ENCODE measurements at regions not wholly inside any gene's neighbourhood (a gene's known extent, or its start where the extent isn't known, plus 50 kb on each side); places are given as distances from the start of the nearest gene placed in this dataset.

DNA sequence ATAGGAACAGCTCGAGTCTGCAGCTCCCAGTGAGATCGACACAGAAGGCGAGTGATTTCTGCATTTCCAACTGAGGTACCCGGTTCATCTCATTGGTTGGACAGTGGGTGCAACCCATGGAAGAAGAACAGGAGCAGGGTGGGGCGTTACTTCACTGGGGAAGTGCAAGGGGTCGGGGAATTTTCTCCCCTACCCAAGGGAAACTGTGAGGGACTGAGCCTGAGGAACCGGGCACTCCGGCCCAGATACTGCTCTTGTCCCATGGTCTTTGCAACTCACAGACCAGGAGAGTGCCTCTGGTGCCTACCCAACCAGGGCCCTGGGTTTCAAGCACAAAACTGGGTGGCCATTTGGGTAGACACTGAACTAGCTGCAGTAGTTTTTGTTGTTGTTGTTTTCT is 307.1 kb downstream of the AMY1C start:
- TF ChIP-seq POLR2A (IDR thresholded peaks at IDR 0.05; ENCODE audit: low read depth, low read length) (no peak), TAF1 (IDR thresholded peaks at IDR 0.05; ENCODE audit: low read depth, low read length) (no peak), POLR2AphosphoS5 (IDR thresholded peaks at IDR 0.05; ENCODE audit: low read depth, low read length) (no peak), SPI1 (IDR thresholded peaks at IDR 0.05; ENCODE audit: low read depth, low read length) (no peak), POU2F2 (IDR thresholded peaks at IDR 0.05; ENCODE audit: low read depth, low read length) (no peak)
